ENCODE measurements at regions not wholly inside any gene's neighbourhood (a gene's known extent, or its start where the extent isn't known, plus 50 kb on each side); places are given as distances from the start of the nearest gene placed in this dataset.

DNA sequence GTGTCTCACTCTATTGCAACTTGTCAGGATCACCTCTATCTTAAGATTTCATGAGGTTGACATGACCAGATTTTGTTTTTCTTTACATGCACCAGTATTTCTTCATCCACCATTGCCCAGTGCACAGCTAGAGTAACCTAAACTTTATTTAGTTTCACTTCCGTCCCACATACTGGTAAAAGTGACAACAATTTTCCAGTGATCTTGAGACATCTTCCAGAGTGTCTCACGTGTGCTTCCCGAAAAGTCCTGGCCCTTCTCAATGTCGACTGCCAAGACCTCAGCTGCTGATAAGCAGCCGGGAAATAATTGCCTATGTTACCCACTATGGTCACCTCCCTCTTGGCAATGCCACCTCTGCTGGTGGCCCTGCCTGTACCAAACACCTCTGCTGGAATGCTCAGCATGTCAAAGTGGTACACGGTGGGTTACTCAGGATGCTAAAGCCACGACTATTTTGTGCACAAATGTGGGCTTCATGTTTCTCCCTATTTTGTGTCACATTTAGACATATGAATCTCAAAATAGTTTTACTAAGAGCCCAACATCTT is 379.7 kb upstream of the TGFBR2 start:
- no peak overlapping the region for H3K27ac ChIP-seq
- TF ChIP-seq CTCF (conservative IDR thresholded peaks at IDR 0.05): no peak

DNA sequence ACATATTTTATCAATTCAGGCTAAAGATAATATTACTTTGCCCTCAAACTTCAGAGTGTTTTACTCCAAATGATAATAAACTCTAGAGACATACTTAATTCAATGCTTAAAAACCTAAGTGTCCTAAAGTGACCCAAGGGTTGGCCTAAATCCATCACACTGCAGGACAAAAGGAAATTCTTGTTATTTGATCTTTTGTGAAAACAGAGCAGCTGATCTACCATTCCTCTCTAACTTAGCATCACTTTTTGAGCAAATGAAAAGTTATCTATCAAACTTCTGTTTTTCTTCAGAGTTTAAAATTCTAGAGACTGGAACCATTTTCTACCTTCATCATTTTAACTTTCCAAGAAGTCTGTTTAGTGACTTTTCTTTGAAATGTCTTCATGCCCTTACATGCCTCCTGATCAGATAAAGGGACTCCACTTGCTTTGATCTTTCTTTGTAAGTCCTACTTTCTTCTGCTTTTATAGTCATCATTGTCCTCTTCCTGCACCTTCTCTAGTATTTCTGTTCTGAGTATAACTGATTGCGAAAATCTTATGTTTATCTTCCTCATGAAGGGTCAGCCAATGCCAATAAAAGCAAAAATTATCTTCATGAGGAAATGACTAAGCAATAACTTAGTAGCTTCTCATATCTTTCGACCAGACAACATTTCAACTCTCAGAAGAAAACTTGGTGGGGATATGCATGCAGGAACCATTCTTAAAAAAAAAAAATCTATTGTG is 378.7 kb upstream of the TGFBR2 start:
- TF ChIP-seq CTCF (conservative IDR thresholded peaks at IDR 0.05): no peak
- H3K27ac ChIP-seq: no peak overlapping the region

DNA sequence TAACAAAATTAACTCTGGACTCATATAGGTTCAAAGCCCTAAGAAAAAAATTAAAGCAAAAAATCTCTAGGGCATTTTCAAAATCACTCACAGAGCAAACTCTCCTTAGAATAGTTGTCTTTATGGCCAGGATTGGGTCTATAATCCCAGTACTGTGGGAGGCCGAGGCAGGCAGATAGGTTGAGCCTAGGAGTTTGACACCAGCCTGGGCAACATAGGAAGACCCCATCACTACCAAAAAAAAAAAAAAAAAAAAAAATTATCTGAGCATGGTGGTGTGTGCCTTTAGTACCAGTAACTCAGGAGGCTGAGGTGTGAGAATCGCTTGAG is 378.1 kb upstream of the TGFBR2 start:
- H3K27ac ChIP-seq: no peak overlapping the region
- TF ChIP-seq CTCF (conservative IDR thresholded peaks at IDR 0.05): no peak

- H3K27ac ChIP-seq: no peak overlapping the region
- no peak for TF ChIP-seq CTCF (conservative IDR thresholded peaks at IDR 0.05)
These were observed 374.9 kb upstream of the TGFBR2 start for GRCh38 chr3:30231277-30232141.

DNA sequence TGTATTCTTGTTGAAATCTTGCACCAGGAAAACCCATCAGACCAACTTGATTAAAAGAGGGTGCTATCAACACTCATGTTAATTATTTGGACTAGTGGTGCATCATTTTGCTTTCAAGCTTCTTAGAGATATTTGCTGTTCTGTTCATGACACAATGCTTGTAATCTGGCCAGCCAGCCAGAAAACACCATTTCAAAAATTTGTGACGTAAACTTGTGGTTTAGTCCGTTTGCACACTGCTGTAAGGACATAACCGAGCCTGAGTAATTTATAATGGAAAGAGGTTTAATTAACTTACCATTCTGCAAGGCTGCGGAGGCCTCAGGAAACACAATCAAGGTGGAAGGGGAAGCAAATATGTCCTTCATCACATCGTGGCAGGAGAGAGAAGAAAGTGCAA is 374.3 kb upstream of the TGFBR2 start:
- TF ChIP-seq CTCF (conservative IDR thresholded peaks at IDR 0.05): no peak
- no peak overlapping the region for H3K27ac ChIP-seq

DNA sequence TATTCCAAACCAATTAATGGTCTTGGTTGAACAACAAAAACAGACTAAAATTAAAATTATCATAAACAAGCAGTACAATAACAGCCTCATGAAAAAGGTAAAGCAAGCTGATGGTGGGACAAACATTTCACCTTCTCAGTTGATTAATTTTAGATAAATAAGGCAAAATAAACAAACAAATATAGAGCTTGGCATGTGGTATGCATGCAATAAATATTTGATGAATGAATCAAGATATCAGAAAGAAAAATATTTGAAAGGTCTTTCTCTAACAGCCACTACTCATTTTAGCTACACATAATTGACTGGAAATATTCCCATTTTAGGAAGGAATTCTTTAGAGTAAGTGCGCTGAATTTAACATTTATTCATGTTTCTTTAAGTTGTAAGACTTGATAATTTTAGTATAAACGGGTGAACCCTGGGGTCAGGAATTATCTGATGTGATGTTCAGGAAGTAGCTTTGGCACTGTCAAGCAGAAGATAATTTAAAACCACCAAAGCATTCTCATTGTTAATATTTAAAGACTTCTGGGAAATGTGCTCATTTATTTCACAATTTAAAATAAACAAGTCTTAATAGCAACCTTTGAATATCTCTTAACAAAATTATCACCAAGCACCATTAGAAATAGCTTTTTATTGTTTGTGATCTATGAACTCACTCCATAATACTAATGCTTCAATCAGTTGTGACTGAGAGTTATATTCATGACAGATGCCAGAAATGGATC is 372.3 kb upstream of the TGFBR2 start:
- H3K27ac ChIP-seq: no peak overlapping the region
- TF ChIP-seq CTCF (conservative IDR thresholded peaks at IDR 0.05): no peak

GRCh38 chr3:30236011-30236410 is 370.4 kb upstream of the TGFBR2 start:
- no peak overlapping the region for H3K27ac ChIP-seq
- TF ChIP-seq CTCF (conservative IDR thresholded peaks at IDR 0.05): no peak

All from VCaP (cell line).